Testis (tissue), 2 donors: ENCODE measurements at regions not wholly inside any gene's neighbourhood (a gene's known extent, or its start where the extent isn't known, plus 50 kb on each side); places are given as distances from the start of the nearest gene placed in this dataset.

Experiments used
- DNase-seq: peaks from one replicate; pipeline ENCODE4 v3.0.0-alpha.2; 2019
- H3K27ac ChIP-seq, 2 donors: fragments of 200-600 bp; sonication (generic); one replicate each; pipeline ENCODE4 v1.5.1; 2019
- H3K27me3 ChIP-seq: fragments of 200-600 bp; sonication (generic); one replicate; pipeline ENCODE4 v1.5.1; 2019
- H3K36me3 ChIP-seq: fragments of 200-600 bp; sonication (generic); one replicate; pipeline ENCODE4 v1.5.1; 2017; ENCODE audit warnings: low read depth; ENCODE audit errors: missing control alignments
- H3K4me1 ChIP-seq: fragments of 200-600 bp; sonication (generic); one replicate; pipeline ENCODE4 v1.5.1; 2019
- H3K4me3 ChIP-seq, 2 donors: fragments of 200-600 bp; sonication (generic); one replicate each; pipeline ENCODE4 v1.5.1; 2017 to 2019
- H3K9me3 ChIP-seq: fragments of 200-600 bp; sonication (generic); one replicate; pipeline ENCODE4 v1.5.1; 2017
- POLR2A ChIP-seq: fragments of 450-650 bp; IDR thresholded peaks from one replicate; pipeline ENCODE4 v1.6.1; 2017; ENCODE audit warnings: antibody characterized with exemption, mild to moderate bottlenecking, moderate library complexity
- WGBS, 2 donors: methylation state at CpG; one replicate each; pipeline ENCODE4 v1.1.5; 2018; 5-methylcytosine and 5-hydroxymethylcytosine counted together
- intact Hi-C: fragments of 100-400 bp; cut with DNase I; formaldehyde crosslinking; loops from one replicate; pipeline ENCODE4 v1.15.1; 2023; ENCODE audit warnings: low total_unique reads
- TF ChIP-seq, protein P1 (sequence below), 3 experiments: fragments of 450-650 bp in 2 of 3; fragments of 200-600 bp in 1 of 3; sonication (generic) in 1 of 3; IDR thresholded peaks; one replicate each; pipeline ENCODE4 v1.5.1; 2016 to 2019; ENCODE audit warnings: antibody characterized with exemption in 3 of 3, mild to moderate bottlenecking in 2 of 3, moderate library complexity in 1 of 3

GRCh38 chr20:24100370-24101011 lies 111.9 kb upstream of the GGTLC1 start:
- H3K27ac ChIP-seq: no peak overlapping the region
- no peaks in the 10 kb centered on the region for H3K27me3 ChIP-seq
- no peaks in the 10 kb centered on the region for H3K36me3 ChIP-seq
- no peak overlapping the region for H3K4me3 ChIP-seq
- TF ChIP-seq, protein P1, sequence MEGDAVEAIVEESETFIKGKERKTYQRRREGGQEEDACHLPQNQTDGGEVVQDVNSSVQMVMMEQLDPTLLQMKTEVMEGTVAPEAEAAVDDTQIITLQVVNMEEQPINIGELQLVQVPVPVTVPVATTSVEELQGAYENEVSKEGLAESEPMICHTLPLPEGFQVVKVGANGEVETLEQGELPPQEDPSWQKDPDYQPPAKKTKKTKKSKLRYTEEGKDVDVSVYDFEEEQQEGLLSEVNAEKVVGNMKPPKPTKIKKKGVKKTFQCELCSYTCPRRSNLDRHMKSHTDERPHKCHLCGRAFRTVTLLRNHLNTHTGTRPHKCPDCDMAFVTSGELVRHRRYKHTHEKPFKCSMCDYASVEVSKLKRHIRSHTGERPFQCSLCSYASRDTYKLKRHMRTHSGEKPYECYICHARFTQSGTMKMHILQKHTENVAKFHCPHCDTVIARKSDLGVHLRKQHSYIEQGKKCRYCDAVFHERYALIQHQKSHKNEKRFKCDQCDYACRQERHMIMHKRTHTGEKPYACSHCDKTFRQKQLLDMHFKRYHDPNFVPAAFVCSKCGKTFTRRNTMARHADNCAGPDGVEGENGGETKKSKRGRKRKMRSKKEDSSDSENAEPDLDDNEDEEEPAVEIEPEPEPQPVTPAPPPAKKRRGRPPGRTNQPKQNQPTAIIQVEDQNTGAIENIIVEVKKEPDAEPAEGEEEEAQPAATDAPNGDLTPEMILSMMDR (IDR thresholded peaks at IDR 0.05): peak in 2 of 3 experiments; percentile 48 to 52
- no peak for TF ChIP-seq POLR2A
- H3K9me3 ChIP-seq: no peaks in the 10 kb centered on the region
- H3K4me1 ChIP-seq: no peaks in the 10 kb centered on the region
- DNase-seq: peak; percentile 64
- 47 to 55% methylated on average over 5 of the region's 5 CpGs for WGBS, 2 donors
- intact Hi-C loops: no loop called here

DNA sequence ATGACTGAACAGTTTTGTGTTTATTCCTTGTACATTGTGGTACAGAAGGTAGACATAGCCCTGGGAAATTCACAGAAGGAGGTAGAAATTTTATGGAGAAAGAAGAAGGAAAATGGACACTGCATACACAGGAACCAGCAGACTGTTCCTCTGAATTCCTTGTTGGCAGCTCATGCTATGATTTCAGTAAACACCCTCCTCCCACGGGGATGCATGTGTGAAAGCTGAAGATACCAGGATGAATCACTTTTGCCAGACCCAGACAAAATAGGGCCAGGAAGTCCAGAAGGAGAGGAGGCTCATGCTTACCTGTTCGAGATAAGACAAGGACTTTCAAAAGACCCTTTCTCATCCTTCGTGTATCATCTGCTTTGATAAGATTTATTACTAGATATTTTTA lies 110.3 kb upstream of the GGTLC1 start:
- Histone ChIP-seq H3K4me3 (no peak overlapping the region), H3K36me3 (no peaks in the 10 kb centered on the region), H3K4me1 (no peaks in the 10 kb centered on the region), H3K9me3 (no peaks in the 10 kb centered on the region), H3K27me3 (no peaks in the 10 kb centered on the region), H3K27ac (no peak overlapping the region)
- WGBS, 2 donors: 58 to 77% methylated on average over 3 of the region's 3 CpGs
- no peak for TF ChIP-seq POLR2A
- DNase-seq: no peak
- intact Hi-C loops: no loop called here

DNA sequence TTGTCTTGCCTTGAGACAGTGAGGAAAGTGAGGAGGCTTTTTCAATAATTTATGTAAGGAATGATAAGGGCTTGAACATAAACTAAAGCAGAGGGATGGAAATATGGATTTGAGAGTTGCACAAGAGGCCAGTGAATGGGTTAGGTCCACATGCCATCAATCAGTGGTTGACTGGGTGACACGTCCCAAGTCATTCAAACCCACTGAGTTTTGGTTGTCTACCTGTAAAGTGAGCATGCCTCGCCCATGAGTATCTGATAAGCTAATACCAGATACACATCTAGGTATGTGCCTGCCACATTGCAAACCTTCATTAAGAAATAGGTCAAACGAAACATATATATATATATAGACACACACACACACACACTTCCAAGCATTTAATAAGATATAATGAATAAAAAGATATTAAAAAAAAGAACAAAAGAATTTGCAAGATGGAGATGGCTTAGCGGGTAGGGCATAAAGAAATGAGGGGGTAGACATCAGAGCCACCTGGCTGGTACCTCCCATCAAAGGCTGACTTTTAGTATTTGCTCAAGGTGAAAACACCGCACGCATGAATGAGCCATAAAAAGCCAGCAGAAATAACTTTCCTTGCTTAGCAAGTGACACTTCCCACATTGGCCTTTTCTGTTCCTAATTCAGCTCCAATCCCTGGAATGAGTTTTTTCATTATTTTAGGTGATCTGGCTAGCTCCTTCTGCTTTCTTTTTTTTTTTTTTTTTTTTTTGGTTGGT lies 109.1 kb upstream of the GGTLC1 start:
- intact Hi-C loops: no loop called here

DNA sequence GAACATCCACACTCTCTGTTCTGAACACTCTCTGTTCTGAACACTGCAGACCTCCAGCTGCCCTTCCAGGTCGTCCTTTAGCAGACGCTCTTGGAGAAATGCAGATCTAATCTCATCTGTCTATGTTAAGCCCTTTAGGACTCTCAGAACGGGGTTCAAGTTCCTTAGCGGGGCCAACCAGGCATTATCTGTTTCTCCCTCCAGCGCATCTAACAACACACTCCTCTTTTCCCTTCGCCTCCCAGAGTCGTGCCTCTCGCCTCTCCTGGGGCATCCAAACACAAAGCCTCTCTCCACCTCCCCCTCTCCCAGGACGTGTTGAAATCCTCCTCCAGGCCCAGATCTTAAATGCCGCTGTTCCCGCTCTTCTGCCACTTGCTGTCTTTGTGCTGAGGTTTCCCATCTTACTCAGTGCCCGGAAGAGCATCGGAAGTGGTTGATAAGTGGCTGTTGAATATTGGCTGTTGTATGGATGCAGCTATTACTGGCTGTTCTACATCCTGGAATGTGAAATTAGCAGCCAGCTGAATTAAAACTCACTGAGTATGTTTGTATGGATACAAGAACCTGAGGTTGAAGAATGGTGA lies 108.4 kb upstream of the GGTLC1 start:
- 46 to 51% methylated on average over 13 of the region's 13 CpGs for WGBS, 2 donors
- H3K4me1 ChIP-seq: no peaks in the 10 kb centered on the region
- no peaks in the 10 kb centered on the region for H3K36me3 ChIP-seq
- DNase-seq: no peak
- intact Hi-C loops: no loop called here
- no peaks in the 10 kb centered on the region for H3K27me3 ChIP-seq
- no peaks in the 10 kb centered on the region for H3K9me3 ChIP-seq
- H3K27ac ChIP-seq: no peak overlapping the region
- no peak overlapping the region for H3K4me3 ChIP-seq
- TF ChIP-seq POLR2A: no peak
- TF ChIP-seq, protein P1 (IDR thresholded peaks at IDR 0.05): no peak

More for the DNA sequence above, 109.1 kb upstream of the GGTLC1 start:
- H3K36me3 ChIP-seq: no peaks in the 10 kb centered on the region
- H3K4me1 ChIP-seq: no peaks in the 10 kb centered on the region
- no peaks in the 10 kb centered on the region for H3K9me3 ChIP-seq
- H3K27ac ChIP-seq: no peak overlapping the region
- WGBS, 2 donors: 88 to 95% methylated on average over 6 of the region's 6 CpGs
- no peak for DNase-seq
- H3K4me3 ChIP-seq: no peak overlapping the region
- no peaks in the 10 kb centered on the region for H3K27me3 ChIP-seq
- TF ChIP-seq, protein P1 (IDR thresholded peaks at IDR 0.05): no peak
- TF ChIP-seq POLR2A: no peak

GRCh38 chr20:24096264-24096663 lies 107.7 kb upstream of the GGTLC1 start:
- intact Hi-C loops: no loop called here
- Histone ChIP-seq H3K36me3 (no peaks in the 10 kb centered on the region), H3K4me1 (no peaks in the 10 kb centered on the region), H3K9me3 (no peaks in the 10 kb centered on the region), H3K27me3 (no peaks in the 10 kb centered on the region), H3K4me3 (no peak overlapping the region), H3K27ac (no peak overlapping the region)
- TF ChIP-seq, protein P1 (IDR thresholded peaks at IDR 0.05): no peak
- TF ChIP-seq POLR2A: no peak
- DNase-seq: no peak
- WGBS, 2 donors: 90 to 92% methylated on average over 5 of the region's 5 CpGs
